HG02852 (cell line): ENCODE measurements at regions not wholly inside any gene's neighbourhood (a gene's known extent, or its start where the extent isn't known, plus 50 kb on each side); places are given as distances from the start of the nearest gene placed in this dataset.
A peak's percentile ranks its signal among the peaks of the same experiment; 100 is the strongest.
"Not testable (repeated sequence)": the region's sequence is repeated elsewhere in the genome, so short reads cannot be mapped to it uniquely, and the experiment has no call there.

Experiments used
- ATAC-seq: cut with Tn5 transposase; IDR thresholded peaks from one replicate; pipeline ENCODE4 v1.9.1; 2021; ENCODE audit warnings: mild to moderate bottlenecking, moderate library complexity; ENCODE audit not compliant: unreplicated experiment

GRCh38 chr1:105072850-105073249 is 1323.2 kb downstream of the AMY1C start:
- ATAC-seq = no peak

DNA sequence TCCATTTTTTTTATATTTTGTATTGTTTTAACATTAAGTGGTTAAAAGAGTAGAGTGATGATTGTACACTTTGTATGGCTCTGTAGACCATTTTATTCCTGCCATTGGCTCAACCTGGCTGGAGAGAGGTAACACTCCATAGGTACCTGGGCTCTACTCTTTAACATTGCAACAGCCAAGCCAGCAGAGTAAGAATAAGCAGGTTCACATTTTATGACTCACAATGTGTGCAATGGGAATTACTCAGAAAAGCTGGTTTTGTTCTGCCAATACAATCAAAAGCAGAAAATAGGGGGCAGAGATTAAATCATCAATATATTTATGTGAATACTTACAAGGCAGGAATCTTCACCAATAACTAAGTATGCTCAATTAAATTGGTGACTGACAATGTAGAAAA is 1324.0 kb downstream of the AMY1C start:
- ATAC-seq = no peak

DNA sequence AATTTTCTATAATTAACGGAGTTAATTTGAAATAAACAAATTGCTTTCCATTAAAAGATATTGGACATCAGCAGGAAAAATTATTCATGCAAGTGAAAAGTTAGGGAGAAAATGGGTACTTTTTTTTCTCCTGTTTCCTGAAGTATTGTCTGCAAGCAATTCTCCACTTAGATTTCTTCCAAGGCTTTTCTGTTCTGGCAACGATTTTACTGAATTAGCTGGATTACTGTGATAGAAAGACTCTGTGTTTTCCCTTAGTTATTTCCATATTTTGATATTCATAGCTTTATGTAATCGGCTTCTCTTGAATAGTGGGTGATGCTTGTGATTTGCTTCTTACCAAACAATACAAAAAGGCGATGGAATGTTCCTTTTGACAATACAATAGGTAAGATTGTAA is 1333.9 kb downstream of the AMY1C start:
- ATAC-seq = no peak

GRCh38 chr1:105087506-105087905 is 1337.8 kb downstream of the AMY1C start:
- ATAC-seq = no peak

GRCh38 chr1:105088166-105088565 is 1338.5 kb downstream of the AMY1C start:
- no peak for ATAC-seq

DNA sequence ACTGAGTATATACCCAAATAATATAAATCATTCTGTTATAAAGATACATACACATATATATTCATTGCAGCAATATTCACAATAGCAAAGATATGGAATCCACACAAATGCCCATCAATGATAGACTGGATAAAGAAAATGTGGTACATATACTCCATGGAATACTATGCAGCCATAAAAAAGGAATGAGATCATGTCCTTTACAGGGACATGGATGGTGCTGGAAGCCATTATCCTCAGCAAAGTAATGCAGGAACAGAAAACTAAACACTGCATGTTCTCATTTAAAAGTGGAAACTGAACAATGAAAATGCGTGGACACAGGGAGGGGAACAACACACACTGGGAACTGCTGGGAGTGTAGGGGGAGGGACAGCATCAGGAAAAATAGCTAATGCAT is 1344.2 kb downstream of the AMY1C start:
- not testable (repeated sequence) for ATAC-seq

DNA sequence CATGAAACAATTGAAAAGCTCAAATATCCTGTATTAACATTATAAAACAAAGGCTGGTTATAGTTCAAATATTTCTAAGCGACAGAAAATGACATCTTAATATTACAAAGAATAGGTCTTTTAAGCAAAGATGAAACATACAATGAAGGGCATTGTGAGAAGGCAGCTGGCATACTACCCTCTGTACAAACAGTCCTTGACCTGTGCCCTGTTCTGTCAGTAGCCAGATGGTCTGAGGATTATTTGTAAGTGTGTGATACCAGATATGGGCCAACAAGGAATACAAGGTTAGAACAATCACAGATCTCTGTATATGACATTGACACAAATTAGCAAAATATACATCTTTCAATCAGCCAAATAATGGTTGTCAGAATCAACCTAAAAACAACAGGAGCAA is 1350.4 kb downstream of the AMY1C start:
- no peak for ATAC-seq

- ATAC-seq = no peak
Measured at GRCh38 chr1:105101261-105101660, 1351.6 kb downstream of the AMY1C start.

- no peak for ATAC-seq
Measured at GRCh38 chr1:105102371-105102770, 1352.7 kb downstream of the AMY1C start.

GRCh38 chr1:105122041-105122440 is 1372.3 kb downstream of the AMY1C start:
- ATAC-seq = no peak

GRCh38 chr1:105137543-105138457 is 1388.1 kb downstream of the AMY1C start:
- peak; percentile 76 for ATAC-seq

- ATAC-seq = no peak
Measured at GRCh38 chr1:105138458-105138893, 1388.8 kb downstream of the AMY1C start.

DNA sequence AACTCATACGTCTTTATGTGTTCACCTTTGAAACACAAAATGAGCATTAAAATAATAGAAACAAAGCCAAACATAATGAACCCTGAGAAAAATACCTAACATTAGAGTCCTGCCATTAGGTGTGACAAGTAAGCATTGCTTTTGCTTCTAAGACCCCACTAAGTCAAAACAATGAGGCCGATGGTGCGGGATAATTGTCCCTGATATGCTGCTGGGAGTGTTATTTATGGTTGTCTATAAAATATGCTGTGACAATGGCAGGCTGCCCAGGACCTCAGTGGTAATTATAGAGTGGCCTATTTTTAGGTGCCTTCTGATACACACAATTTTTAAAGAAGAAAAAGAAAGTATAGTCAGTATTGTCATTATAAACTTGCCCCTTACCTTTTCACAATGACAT is 1423.1 kb downstream of the AMY1C start:
- no peak for ATAC-seq

DNA sequence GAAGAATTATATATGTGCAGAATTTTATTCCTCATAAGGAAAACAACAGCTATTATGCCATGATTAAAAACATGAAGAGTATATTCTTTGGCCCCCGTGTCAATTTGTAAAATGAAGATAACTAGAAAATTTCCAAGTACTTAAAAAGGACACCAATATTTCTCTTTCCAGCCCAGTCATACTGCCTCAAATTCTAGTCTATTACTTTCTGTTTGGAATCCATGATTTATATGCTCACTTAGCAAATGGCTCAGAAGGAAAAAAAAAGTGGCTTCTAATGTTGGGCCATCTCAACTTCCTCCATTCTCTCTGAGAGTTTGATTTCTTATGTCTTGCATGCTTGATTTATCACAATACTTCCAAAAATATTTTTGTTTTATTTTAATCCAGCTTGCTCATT is 1431.1 kb downstream of the AMY1C start:
- ATAC-seq = no peak

DNA sequence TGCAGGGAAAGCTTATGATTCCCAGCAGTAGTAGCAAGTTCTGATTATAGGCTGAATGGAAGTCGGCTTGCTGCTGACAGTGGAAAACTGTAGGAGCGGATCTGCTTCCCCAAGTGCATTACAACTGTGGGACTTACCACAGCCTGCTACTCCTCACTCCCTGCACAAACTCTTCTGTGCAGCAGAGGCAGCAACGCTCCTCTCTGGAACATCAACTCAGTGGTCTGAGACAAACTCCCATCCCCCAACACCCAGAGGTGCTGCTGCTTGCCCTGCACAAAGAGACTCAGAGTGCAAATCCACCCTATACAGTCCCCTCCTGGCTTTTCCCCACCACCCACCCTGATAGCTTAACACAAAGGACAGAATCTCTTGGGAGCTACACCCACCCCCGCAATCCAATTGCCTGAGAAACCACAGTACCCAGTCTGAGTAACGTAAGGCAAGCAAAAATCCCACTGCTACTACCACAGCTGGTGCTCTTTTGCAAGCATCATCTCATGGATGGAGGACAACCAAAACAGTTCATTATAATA is 1455.2 kb downstream of the AMY1C start:
- ATAC-seq = no peak

- no peak for ATAC-seq
Measured at GRCh38 chr1:105208581-105208980, 1458.9 kb downstream of the AMY1C start.

- ATAC-seq = no peak
Measured at GRCh38 chr1:105210747-105211146, 1461.0 kb downstream of the AMY1C start.

- ATAC-seq = no peak
Measured at GRCh38 chr1:105231378-105231777, 1481.7 kb downstream of the AMY1C start.

DNA sequence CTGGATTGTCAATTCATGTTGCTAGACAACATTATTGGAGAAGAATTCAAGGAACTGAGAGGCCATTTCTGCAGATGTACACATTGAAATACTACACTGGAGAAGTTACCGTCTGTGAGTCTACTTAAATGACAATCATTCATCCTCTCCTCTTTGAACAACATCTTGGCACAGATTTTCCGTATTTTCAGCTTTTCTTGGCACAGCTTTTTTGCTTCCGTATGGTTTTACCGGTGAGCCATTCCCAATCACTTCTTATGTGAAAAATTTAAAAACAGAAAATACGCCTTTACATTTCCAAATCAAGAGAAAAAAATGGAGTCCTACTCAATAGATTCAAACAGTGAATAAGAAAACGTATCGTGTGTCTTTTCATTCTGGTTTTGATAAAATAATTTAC is 1493.7 kb downstream of the AMY1C start:
- ATAC-seq = no peak

GRCh38 chr1:105243969-105244368 is 1494.3 kb downstream of the AMY1C start:
- no peak for ATAC-seq

GRCh38 chr1:105254906-105255305 is 1505.2 kb downstream of the AMY1C start:
- ATAC-seq = no peak

DNA sequence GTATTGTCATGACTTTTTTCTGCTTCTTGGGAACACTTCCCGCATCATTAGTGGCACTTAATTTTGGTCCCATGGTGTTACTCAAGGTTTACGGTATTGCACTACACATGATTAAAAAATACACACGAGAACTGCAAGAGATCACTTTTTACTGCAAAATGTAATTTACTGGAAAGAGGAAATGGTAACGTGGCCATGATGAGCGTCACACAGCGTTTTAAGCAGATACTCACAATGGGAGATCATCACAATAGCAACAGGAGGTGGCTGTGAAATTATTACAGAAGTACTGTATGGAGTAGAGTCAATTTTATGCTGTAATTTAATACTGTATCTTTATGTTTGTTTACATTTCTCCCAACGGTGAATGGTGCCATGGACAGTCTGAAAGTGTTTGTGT is 1510.3 kb downstream of the AMY1C start:
- ATAC-seq = no peak
